Fibroblast of mammary gland (primary cell): ENCODE measurements at regions not wholly inside any gene's neighbourhood (a gene's known extent, or its start where the extent isn't known, plus 50 kb on each side); places are given as distances from the start of the nearest gene placed in this dataset.

ENCODE experiments used
- DNase-seq: peaks from one replicate; pipeline ENCODE4 v3.0.0-alpha.2; 2010; ENCODE audit warnings: low read depth
- H3K4me3 ChIP-seq: 2 replicates; pipeline ENCODE4 v1.5.1; 2011; ENCODE audit warnings: low read depth, mild to moderate bottlenecking, low read length, moderate library complexity; ENCODE audit not compliant: control insufficient read depth
- TF ChIP-seq, protein P1 (sequence below): conservative IDR thresholded peaks from 2 replicates; pipeline ENCODE4 v1.5.1; 2011; ENCODE audit warnings: low read depth, low read length, inconsistent platforms; ENCODE audit not compliant: control insufficient read depth, insufficient read depth

DNA sequence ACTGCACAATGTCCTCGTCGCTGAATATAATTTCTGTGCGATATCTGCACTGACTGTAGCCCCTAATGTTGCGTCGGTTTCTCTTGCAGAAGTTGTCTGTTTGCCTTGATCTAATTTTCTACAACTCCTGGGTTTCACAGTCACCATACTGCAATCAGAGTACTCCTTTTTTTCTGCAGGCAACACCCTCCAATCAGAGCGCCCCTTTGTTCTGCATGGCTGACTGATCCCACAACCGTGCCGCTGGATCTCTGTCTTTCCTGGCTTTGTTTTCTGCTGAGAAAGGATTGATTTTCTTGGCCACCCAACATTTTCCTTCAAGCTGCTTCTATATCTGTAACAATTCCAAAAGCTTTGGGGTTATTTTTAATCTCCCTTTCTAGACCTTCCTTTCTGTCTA is 182.2 kb upstream of the SMARCA2 start:
- TF ChIP-seq, protein P1, sequence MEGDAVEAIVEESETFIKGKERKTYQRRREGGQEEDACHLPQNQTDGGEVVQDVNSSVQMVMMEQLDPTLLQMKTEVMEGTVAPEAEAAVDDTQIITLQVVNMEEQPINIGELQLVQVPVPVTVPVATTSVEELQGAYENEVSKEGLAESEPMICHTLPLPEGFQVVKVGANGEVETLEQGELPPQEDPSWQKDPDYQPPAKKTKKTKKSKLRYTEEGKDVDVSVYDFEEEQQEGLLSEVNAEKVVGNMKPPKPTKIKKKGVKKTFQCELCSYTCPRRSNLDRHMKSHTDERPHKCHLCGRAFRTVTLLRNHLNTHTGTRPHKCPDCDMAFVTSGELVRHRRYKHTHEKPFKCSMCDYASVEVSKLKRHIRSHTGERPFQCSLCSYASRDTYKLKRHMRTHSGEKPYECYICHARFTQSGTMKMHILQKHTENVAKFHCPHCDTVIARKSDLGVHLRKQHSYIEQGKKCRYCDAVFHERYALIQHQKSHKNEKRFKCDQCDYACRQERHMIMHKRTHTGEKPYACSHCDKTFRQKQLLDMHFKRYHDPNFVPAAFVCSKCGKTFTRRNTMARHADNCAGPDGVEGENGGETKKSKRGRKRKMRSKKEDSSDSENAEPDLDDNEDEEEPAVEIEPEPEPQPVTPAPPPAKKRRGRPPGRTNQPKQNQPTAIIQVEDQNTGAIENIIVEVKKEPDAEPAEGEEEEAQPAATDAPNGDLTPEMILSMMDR = no peak

DNA sequence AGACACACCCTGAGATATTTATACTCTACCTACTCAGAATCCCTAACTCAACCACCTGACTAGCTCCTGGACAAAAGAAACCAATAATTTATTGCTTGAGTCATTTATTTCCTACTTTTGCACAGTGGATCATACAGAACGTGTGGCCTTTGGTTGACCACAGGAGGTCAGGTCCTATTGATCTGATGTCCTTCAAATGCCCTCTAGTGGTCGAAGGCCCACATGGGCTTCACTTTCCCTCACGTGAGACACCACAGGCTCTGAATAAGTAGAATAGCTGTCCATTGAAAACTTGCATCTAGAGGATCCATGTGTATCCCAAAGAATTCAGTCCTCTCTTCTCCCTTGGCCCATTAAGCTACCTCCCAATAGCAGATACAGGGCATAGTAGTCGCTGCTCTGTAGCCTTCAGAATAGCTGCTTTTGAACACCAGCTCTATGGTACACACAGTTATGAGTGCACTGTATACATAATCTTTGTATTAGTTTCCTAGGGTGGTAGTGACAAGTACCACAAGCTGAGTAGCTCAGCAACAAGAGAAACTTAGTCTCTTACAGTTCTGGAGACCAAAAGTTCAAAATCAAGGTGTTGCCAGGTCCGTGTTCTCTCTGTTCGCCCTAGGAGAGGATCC is 177.6 kb upstream of the SMARCA2 start:
- peak; percentile 44 for DNase-seq
- H3K4me3 ChIP-seq = no peak overlapping the region
- TF ChIP-seq, protein P1 = peak; percentile 48

More for the DNA sequence above, 182.2 kb upstream of the SMARCA2 start:
- H3K4me3 ChIP-seq = no peak overlapping the region
- no peak for DNase-seq

DNA sequence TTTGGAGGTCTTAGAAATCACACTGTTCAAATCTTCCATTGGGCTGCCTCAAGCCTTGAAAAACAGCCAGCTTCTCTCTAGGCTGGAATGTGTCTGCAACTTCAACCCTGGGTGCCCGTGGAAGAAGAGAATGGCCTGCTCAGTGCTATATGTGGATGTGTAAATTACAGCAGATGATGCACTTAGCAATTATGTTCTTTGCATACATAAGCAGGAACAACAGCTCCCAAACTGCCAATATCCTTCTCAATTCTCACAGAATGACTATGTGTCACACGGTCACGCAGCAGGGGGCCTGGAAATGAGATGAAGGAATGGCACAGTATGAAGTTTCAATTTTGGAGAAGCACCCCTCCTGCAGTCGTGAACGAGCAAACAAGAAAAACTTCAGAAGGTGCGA is 175.2 kb upstream of the SMARCA2 start:
- DNase-seq = no peak
- H3K4me3 ChIP-seq = no peak overlapping the region
- TF ChIP-seq, protein P1 = no peak

DNA sequence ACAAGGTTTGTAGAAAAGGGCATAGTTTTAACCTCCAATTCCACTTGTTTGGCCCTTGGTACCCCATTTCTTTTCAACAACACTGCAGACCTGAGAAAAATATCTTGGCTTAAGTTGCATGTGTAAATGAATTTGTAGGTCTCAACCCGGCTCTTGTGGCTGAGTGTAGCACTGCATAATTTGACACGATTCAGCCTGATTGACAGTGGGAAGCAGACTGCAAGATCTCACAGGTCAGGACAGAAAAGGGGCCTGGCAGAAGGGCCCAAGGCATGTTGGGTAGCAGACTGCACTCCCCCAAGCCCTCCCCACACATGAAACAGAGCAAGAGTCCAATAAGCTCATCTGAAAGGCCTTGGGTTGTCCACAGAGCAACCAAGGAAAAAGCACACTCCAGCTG is 169.7 kb upstream of the SMARCA2 start:
- H3K4me3 ChIP-seq = no peak overlapping the region
- DNase-seq = no peak
- TF ChIP-seq, protein P1 = no peak

DNA sequence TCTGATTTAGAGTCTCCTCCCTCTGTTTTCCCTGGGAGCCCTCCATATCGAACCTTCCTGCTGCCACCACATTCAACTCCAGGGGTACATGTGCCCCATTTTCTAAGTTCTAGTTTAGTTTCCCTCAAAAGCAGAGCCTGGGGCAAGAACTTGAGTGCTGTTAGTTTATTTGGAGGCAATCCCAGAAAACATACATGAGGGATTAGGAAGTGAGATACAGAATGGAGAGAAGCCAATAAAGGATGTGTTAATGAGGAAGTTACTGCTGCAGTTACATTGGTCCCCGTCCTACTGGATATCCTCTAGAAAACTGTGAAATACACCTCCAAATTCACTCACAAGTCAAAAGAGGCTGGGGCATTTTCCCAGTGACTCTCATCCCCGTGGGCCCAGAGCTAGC is 159.4 kb upstream of the SMARCA2 start:
- no peak for DNase-seq
- H3K4me3 ChIP-seq = no peak overlapping the region
- TF ChIP-seq, protein P1 = no peak

DNA sequence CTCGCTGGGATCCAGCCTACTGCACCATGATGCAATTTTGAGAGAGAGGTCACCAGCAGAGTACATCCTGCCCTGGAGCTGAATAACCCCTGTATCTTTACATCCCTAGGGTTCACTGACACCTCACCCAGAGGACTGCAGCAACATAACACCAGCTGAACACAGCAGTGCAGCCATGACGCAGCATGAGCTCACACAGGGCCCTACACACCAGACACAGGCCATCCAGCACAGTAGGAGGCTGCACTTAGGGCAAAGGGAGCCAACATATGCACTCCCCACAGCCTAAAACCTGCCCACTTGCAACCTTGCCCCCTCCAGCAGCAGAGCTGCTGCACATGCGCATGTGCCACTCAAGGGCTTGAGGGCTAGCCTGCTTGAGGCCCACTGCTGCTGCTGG is 157.3 kb upstream of the SMARCA2 start:
- no peak overlapping the region for H3K4me3 ChIP-seq
- no peak for DNase-seq
- TF ChIP-seq, protein P1 = no peak

DNA sequence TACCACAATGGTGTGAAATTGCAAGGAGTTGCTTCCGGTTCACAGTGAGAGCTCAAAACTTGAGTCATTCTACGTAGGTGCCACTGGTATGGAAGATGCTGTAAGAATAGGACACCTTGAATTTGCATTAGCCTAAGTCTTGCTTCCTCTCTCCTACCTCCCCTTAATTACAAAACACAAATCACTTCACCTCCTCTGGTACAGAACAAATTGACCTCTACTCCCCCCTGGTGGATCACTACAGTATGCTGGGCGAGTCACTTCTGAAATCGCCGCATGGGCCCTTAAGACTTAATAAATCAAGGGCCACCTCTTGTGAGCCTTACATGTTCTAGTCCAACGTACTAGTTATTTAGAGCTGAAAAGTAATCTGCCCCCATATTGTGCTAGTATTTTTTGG is 145.3 kb upstream of the SMARCA2 start:
- H3K4me3 ChIP-seq = no peak overlapping the region
- TF ChIP-seq, protein P1 = peak; percentile 36
- DNase-seq = peak; percentile 12
